Kidney (tissue), 13 donors: ENCODE measurements at regions not wholly inside any gene's neighbourhood (a gene's known extent, or its start where the extent isn't known, plus 50 kb on each side); places are given as distances from the start of the nearest gene placed in this dataset.

ENCODE experiments used
- DNase-seq, 5 donors: peaks; one replicate each; pipeline ENCODE4 v3.0.0-alpha.2; 2013 to 2020
- FAIRE-seq: peaks from 2 replicates; lab custom pipeline; 2012; peaks lifted over from hg19 to GRCh38; lab: Jason Lieb, UNC
- H3K27ac ChIP-seq, 2 donors: one replicate each; pipeline ENCODE4 v1.7.0; 2013; ENCODE audit warnings: low read depth in 2 of 2, low read length in 2 of 2, inconsistent platforms in 1 of 2
- H3K27me3 ChIP-seq: one replicate; pipeline ENCODE4 v1.7.1; 2013; ENCODE audit warnings: low read length, inconsistent platforms; ENCODE audit not compliant: control insufficient read depth, insufficient read depth
- H3K36me3 ChIP-seq, 3 donors: one replicate each; pipeline versions ENCODE4 v1.7.0 to v1.7.1; 2013; ENCODE audit warnings: low read length in 3 of 3, control low read depth in 1 of 3, inconsistent platforms in 1 of 3; ENCODE audit not compliant: insufficient read depth in 3 of 3, control insufficient read depth in 2 of 3
- H3K4me1 ChIP-seq, 3 donors: one replicate each; pipeline versions ENCODE4 v1.7.0 to v1.7.1; 2013; ENCODE audit warnings: low read length in 3 of 3, inconsistent platforms in 1 of 3, low read depth in 1 of 3; ENCODE audit not compliant: control insufficient read depth in 2 of 3, insufficient read depth in 2 of 3
- H3K4me3 ChIP-seq, 3 donors: one replicate each; pipeline versions ENCODE4 v1.7.0 to v1.8.1; 2013; ENCODE audit warnings: low read length in 3 of 3, control low read depth in 1 of 3, inconsistent platforms in 1 of 3
- H3K9ac ChIP-seq, 3 donors: one replicate each; pipeline versions ENCODE4 v1.7.0 to v1.7.1; 2013; ENCODE audit warnings: low read length in 3 of 3, control low read depth in 1 of 3, inconsistent platforms in 1 of 3
- H3K9me3 ChIP-seq, 3 donors: one replicate each; pipeline versions ENCODE4 v1.7.0 to v1.7.1; 2013; ENCODE audit warnings: low read length in 3 of 3, control low read depth in 1 of 3, inconsistent platforms in 1 of 3; ENCODE audit not compliant: control insufficient read depth in 2 of 3, insufficient read depth in 1 of 3
- intact Hi-C: fragments of 100-400 bp; cut with DNase I; formaldehyde crosslinking; loops from one replicate; pipeline ENCODE4 v1.11.1; 2022
- TF ChIP-seq, protein P1 (sequence below): IDR thresholded peaks from 3 replicates; pipeline ENCODE4 v1.5.1; 2012; ENCODE audit warnings: mild to moderate bottlenecking, moderate library complexity, borderline replicate concordance; ENCODE audit not compliant: insufficient read depth; ENCODE audit errors: extremely low read depth
- donor health status: control.
- donor health status: control.
- donor health status: control.
- donor health status: control.
- donor health status: control.
- donor health status: DM: yes; HTN: yes; CAD: no.
- donor health status: Normal renal cell carcinoma (clear cell type).

DNA sequence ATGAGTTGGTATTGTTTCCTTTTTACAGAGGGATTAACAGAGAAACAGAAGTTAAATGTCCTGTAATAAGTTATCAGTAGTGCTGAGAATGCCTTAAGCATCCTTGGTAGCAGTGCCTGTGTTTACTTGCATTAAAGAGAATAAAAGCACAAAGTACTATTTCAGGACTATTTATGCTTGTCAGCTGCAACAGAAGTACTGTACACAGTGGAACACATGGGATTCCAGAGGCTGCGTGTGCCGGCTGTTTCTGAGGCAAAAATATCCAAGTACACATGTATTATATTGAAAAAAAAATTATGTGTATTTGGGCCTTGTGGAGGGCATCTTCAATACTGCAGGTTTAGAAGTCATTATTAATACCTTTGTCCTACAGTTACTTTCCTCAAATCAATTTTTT, 58.2 kb upstream of the ACTBL2 start:
- DNase-seq (no peak), FAIRE-seq (no peak)
- H3K27me3 ChIP-seq = no peaks in the 10 kb centered on the region
- H3K9me3 ChIP-seq = no peaks in the 10 kb centered on the region
- TF ChIP-seq, protein P1, sequence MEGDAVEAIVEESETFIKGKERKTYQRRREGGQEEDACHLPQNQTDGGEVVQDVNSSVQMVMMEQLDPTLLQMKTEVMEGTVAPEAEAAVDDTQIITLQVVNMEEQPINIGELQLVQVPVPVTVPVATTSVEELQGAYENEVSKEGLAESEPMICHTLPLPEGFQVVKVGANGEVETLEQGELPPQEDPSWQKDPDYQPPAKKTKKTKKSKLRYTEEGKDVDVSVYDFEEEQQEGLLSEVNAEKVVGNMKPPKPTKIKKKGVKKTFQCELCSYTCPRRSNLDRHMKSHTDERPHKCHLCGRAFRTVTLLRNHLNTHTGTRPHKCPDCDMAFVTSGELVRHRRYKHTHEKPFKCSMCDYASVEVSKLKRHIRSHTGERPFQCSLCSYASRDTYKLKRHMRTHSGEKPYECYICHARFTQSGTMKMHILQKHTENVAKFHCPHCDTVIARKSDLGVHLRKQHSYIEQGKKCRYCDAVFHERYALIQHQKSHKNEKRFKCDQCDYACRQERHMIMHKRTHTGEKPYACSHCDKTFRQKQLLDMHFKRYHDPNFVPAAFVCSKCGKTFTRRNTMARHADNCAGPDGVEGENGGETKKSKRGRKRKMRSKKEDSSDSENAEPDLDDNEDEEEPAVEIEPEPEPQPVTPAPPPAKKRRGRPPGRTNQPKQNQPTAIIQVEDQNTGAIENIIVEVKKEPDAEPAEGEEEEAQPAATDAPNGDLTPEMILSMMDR = no peak
- H3K27ac ChIP-seq = no peak overlapping the region
- intact Hi-C loops = no loop called here
- no peaks in the 10 kb centered on the region for H3K4me1 ChIP-seq
- H3K4me3 ChIP-seq = no peak overlapping the region
- H3K36me3 ChIP-seq = no peaks in the 10 kb centered on the region
- no peak overlapping the region for H3K9ac ChIP-seq

DNA sequence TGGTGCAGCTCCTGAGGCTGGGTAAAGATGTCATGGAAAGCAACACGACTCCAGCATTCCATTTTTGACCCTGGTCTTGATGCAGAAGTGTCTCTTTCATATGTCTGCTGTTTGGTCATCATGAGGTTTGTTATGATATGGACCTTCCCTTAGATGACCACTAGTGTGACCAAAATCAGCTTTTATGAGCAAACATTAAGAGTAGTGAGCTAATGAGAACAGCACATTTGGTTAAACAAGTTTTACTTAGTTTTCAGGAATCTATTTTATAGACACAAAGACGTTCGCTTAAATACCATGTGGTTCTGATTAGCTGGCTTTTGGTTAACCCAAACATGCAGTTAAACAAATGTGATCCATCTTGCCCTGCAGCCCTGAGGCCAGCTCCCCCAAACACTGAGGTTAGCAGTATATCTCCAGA, 56.7 kb upstream of the ACTBL2 start:
- DNase-seq (no peak), FAIRE-seq (no peak)
- Histone ChIP-seq H3K9ac (no peak overlapping the region), H3K27me3 (no peaks in the 10 kb centered on the region), H3K36me3 (no peaks in the 10 kb centered on the region), H3K4me3 (no peak overlapping the region), H3K27ac (no peak overlapping the region), H3K4me1 (no peaks in the 10 kb centered on the region), H3K9me3 (no peaks in the 10 kb centered on the region)
- intact Hi-C loops = no loop called here
- TF ChIP-seq, protein P1 = no peak

DNA sequence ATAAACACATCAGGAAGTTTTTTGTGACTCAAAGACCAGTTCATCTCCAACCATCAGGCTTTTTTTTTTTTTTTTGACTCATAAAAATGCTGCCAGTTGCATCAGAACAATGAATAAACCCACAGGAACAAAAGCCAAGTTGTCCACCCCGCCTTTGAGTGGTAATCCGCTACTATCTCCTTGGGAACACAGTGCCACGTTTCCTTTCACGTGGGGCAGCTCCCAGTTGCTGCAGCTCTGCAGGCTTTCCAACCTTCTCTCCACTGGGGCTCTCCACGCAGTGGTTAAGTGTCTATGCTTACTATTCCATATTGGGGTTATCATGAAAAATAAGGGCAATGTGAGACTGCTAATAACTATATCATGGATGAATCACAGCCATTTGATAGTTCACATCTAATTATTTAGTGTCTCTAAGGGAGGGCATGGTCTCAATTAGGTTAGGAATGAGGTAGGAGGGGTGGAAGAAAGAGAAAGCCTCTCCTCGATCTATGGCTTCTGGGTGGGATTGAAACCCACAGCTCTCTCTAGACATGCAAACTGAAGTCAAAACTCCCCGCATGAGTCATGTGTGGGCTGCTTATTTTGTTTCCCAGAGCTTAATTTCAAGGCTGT, 55.8 kb upstream of the ACTBL2 start:
- no peaks in the 10 kb centered on the region for H3K9me3 ChIP-seq
- H3K4me1 ChIP-seq = no peaks in the 10 kb centered on the region
- intact Hi-C loops = no loop called here
- H3K27me3 ChIP-seq = no peaks in the 10 kb centered on the region
- TF ChIP-seq, protein P1 = no peak
- no peak for FAIRE-seq
- H3K27ac ChIP-seq = no peak overlapping the region
- no peak overlapping the region for H3K9ac ChIP-seq
- no peak overlapping the region for H3K4me3 ChIP-seq
- no peak for DNase-seq
- no peaks in the 10 kb centered on the region for H3K36me3 ChIP-seq

DNA sequence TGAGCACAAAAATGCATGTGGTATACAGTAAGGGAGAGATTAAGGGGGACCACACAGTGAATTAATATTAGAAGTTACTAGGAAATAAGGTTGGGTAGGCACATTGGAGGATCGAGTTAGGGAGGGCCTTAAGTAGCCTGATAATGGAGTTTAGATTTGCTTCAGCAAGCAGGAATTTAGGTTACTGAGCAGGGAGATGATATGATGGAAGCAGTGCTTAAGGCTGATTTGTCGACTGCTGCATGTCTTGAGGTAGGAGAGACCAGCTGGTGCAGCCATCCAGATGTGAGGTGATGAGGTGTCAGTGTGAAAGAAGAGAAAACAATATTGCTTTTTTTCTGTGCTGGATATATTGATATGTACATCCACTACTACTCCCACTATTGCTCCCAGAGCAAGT, 55.2 kb upstream of the ACTBL2 start:
- TF ChIP-seq, protein P1 = no peak
- DNase-seq = no peak
- H3K9me3 ChIP-seq = no peaks in the 10 kb centered on the region
- FAIRE-seq = no peak
- no peak overlapping the region for H3K27ac ChIP-seq
- no peaks in the 10 kb centered on the region for H3K36me3 ChIP-seq
- H3K27me3 ChIP-seq = no peaks in the 10 kb centered on the region
- H3K4me1 ChIP-seq = no peaks in the 10 kb centered on the region
- intact Hi-C loops = no loop called here
- H3K9ac ChIP-seq = no peak overlapping the region
- H3K4me3 ChIP-seq = no peak overlapping the region
